ENCODE measurements at regions not wholly inside any gene's neighbourhood (a gene's known extent, or its start where the extent isn't known, plus 50 kb on each side); places are given as distances from the start of the nearest gene placed in this dataset.
A peak's percentile ranks its signal among the peaks of the same experiment; 100 is the strongest.

GRCh38 chr6:142521791-142522190 is 220.0 kb downstream of the ADGRG6 start:
- H2AFZ ChIP-seq, result peak overlapping the region; percentile 87; the same call in 1 of the 2 replicates

More at GRCh38 chr6:142521791-142522190, 220.0 kb downstream of the ADGRG6 start:
- Histone ChIP-seq H3F3A (replicated peaks; ENCODE audit: low read depth) (no peaks in the 10 kb centered on the region), H3K79me2 (replicated peaks; ENCODE audit: insufficient read depth) (no peaks in the 10 kb centered on the region), H3K4me3 (no peak overlapping the region), H3K27me3 (ENCODE audit: insufficient read depth) (no peaks in the 10 kb centered on the region), H4K20me1 (replicated peaks; ENCODE audit: insufficient read depth) (no peaks in the 10 kb centered on the region), H3K4me2 (no peak overlapping the region), H3K4me1 (ENCODE audit: insufficient read depth) (no peaks in the 10 kb centered on the region), H3K27ac (ENCODE audit: low read depth) (no peak overlapping the region), H3K9me2 (ENCODE audit: insufficient read depth) (peaks cover 17% of the 10 kb centered on the region), H3K36me3 (ENCODE audit: insufficient read depth) (no peaks in the 10 kb centered on the region)
- ATAC-seq (no peak), DNase-seq (ENCODE audit: low spot score) (no peak)
- Mint-ChIP-seq H3K36me3 (ENCODE audit: low read depth) (0 out of 3 replicates have a peak, but pooled peaks cover 4% of the 10 kb centered on the region), H3K27ac (no peak overlapping the region), H3K4me3 (no peak overlapping the region), H3K9me3 (peaks cover 11% of the 10 kb centered on the region; the same call in 2 of the 3 replicates), H3K4me1 (no peaks in the 10 kb centered on the region), H3K27me3 (ENCODE audit: insufficient read depth, low read depth, poor library complexity) (no peaks in the 10 kb centered on the region)
- TF ChIP-seq REST (IDR thresholded peaks at IDR 0.05; ENCODE audit: unreplicated experiment) (no peak), JUNB (IDR thresholded peaks at IDR 0.05; ENCODE audit: unreplicated experiment) (no peak), STAT1 (IDR thresholded peaks at IDR 0.05; ENCODE audit: unreplicated experiment) (no peak), EZH2phosphoT487 (IDR thresholded peaks at IDR 0.05; ENCODE audit: unreplicated experiment) (no peak), ETS1 (IDR thresholded peaks at IDR 0.05) (no peak), ZNF114 (CRISPR knock-in tag; IDR thresholded peaks at IDR 0.05) (no peak), POLR2AphosphoS5 (IDR thresholded peaks at IDR 0.05; ENCODE audit: low read depth) (no peak), CREB1 (CRISPR knock-in tag; IDR thresholded peaks at IDR 0.05; ENCODE audit: low read depth) (no peak), NANOG (IDR thresholded peaks at IDR 0.05; ENCODE audit: borderline replicate concordance) (no peak), ZNF331 (CRISPR knock-in tag; IDR thresholded peaks at IDR 0.05; ENCODE audit: low read depth) (no peak), EZH2 (IDR thresholded peaks at IDR 0.05; ENCODE audit: low read depth, unreplicated experiment) (no peak), ZNF462 (CRISPR knock-in tag; IDR thresholded peaks at IDR 0.05) (no peak), CTCF (conservative IDR thresholded peaks at IDR 0.05; ENCODE audit: low read depth in 2 of 2) (no peak)
